Ovary (tissue), 7 donors: ENCODE measurements at regions not wholly inside any gene's neighbourhood (a gene's known extent, or its start where the extent isn't known, plus 50 kb on each side); places are given as distances from the start of the nearest gene placed in this dataset.

Experiments used
- DNase-seq, 5 donors: peaks; one replicate each; pipeline ENCODE4 v3.0.0-alpha.2; 2019 to 2020
- H3K27ac ChIP-seq, 2 donors: fragments of 200-600 bp; one replicate each; pipeline versions ENCODE4 v1.5.1 to v1.8.0; 2019 to 2022
- H3K27me3 ChIP-seq: fragments of 200-600 bp; one replicate; pipeline ENCODE4 v1.8.0; 2022
- H3K36me3 ChIP-seq: fragments of 200-600 bp; sonication (generic); one replicate; pipeline ENCODE4 v1.5.1; 2019
- H3K4me1 ChIP-seq: one replicate; pipeline ENCODE4 v1.8.1; 2013; ENCODE audit warnings: mild to moderate bottlenecking, moderate library complexity; ENCODE audit not compliant: insufficient read depth
- H3K4me3 ChIP-seq: fragments of 200-600 bp; sonication (generic); one replicate; pipeline ENCODE4 v1.5.1; 2017
- H3K9me3 ChIP-seq, 2 donors: fragments of 200-600 bp in 1 of 2; sonication (generic) in 1 of 2; one replicate each; pipeline versions ENCODE4 v1.5.1 to v1.8.1; 2013 to 2019; ENCODE audit warnings: mild to moderate bottlenecking in 1 of 2, moderate library complexity in 1 of 2
- EP300 ChIP-seq: sonication (generic); formaldehyde crosslinking; IDR thresholded peaks from one replicate; pipeline ENCODE4 v1.6.1; 2017; ENCODE audit warnings: antibody characterized with exemption
- POLR2A ChIP-seq: fragments of 450-650 bp; IDR thresholded peaks from one replicate; pipeline ENCODE4 v1.6.1; 2017; ENCODE audit warnings: antibody characterized with exemption, mild to moderate bottlenecking, moderate library complexity
- WGBS, 3 donors: extraction: QIAGEN DNeasy Blood & Tissue Kit in 1 of 3; methylation state at CpG; one replicate each; pipeline versions ENCODE4 v1.1.5 to v1.1.7; 2013 to 2017; 5-methylcytosine and 5-hydroxymethylcytosine counted together
- intact Hi-C, 4 donors: fragments of 100-400 bp; cut with DNase I; formaldehyde crosslinking; loops; one replicate each; pipeline versions ENCODE4 v1.11.0 to v1.15.1; 2022 to 2023
- TF ChIP-seq, protein P1 (sequence below), 3 donors: fragments of 450-650 bp in 2 of 3; fragments of 200-600 bp in 1 of 3; IDR thresholded peaks; one replicate each; pipeline versions ENCODE4 v1.5.1 to v1.8.0; 2016 to 2022; ENCODE audit warnings: antibody characterized with exemption in 3 of 3, mild to moderate bottlenecking in 1 of 3
- donor health status: DM: no; HTN: no; CAD: no; lungs with moderate emphysema.
- donor health status: DM: no; HTN: no; CAD: no.
- donor health status: Bipolar disorder and iron deficiency.
- donor health status: DM: no; HTN: no; CAD: no.
- donor health status: DM: yes; HTN: yes; CAD: no.

DNA sequence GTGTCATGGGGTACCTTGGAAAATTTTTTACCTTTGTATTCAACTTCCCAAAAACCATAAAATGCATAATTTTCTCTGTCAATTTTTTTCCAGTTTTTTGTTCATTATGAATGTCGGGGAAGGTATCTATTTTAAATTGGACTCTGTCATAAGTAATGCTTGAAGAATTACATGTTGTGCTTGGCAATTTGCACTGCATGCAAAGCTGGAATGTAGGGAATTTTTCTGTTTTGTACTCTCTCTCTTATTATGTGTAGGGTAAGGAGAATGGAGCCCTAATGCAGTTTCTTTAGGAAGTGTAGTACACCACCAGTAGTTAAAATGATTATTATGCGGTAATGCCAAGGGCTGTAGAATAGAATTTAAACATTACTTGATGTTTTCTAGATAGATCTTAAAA lies 137.7 kb upstream of the LIMCH1 start:
- DNase-seq, result no peak
- no peaks in the 10 kb centered on the region for H3K4me1 ChIP-seq
- H3K9me3 ChIP-seq, result no peaks in the 10 kb centered on the region
- TF ChIP-seq, protein P1, sequence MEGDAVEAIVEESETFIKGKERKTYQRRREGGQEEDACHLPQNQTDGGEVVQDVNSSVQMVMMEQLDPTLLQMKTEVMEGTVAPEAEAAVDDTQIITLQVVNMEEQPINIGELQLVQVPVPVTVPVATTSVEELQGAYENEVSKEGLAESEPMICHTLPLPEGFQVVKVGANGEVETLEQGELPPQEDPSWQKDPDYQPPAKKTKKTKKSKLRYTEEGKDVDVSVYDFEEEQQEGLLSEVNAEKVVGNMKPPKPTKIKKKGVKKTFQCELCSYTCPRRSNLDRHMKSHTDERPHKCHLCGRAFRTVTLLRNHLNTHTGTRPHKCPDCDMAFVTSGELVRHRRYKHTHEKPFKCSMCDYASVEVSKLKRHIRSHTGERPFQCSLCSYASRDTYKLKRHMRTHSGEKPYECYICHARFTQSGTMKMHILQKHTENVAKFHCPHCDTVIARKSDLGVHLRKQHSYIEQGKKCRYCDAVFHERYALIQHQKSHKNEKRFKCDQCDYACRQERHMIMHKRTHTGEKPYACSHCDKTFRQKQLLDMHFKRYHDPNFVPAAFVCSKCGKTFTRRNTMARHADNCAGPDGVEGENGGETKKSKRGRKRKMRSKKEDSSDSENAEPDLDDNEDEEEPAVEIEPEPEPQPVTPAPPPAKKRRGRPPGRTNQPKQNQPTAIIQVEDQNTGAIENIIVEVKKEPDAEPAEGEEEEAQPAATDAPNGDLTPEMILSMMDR (IDR thresholded peaks at IDR 0.05), result no peak
- TF ChIP-seq POLR2A (no peak), EP300 (no peak)
- intact Hi-C loops, result no loop called here
- H3K27ac ChIP-seq, result no peak overlapping the region
- no peak overlapping the region for H3K4me3 ChIP-seq
- H3K36me3 ChIP-seq, result no peaks in the 10 kb centered on the region
- no peaks in the 10 kb centered on the region for H3K27me3 ChIP-seq
- WGBS, 3 donors, result 45 to 56% (median 53%) methylated on average over 2 of the region's 2 CpGs

DNA sequence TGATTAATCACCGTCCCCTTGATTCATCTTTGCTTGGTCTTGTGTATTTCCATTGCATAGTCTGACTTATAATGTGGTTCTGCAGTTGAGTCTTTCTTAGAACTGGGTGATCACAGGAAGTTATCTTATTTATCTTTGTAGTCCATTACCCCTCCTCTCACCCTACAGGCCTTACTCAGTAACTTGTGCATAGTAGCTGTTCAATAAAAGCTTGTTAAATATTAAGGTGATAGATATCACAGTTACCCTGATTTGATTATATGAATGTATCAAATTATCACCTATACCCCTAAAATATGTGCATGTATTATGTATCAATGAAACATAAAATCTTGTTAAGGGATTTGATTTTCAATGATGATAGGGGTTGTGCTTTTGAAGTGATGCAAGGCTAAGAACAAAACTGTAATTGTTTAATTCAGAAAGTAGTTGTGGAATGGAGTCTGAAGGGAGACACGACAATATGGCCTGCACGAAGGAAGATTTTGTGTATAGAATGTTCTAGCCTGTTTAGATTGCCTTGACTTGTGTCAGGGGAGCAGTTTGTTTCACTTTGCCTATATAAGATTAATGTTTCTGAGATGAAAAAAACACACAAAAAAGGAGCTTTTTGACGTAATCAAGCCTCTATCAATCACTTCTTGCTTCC lies 132.4 kb upstream of the LIMCH1 start:
- TF ChIP-seq POLR2A, result no peak
- TF ChIP-seq, protein P1 (IDR thresholded peaks at IDR 0.05), result no peak
- TF ChIP-seq EP300, result no peak
- Histone ChIP-seq H3K4me3 (no peak overlapping the region), H3K27ac (no peak overlapping the region), H3K36me3 (no peaks in the 10 kb centered on the region), H3K27me3 (no peaks in the 10 kb centered on the region), H3K9me3 (no peaks in the 10 kb centered on the region), H3K4me1 (peaks cover under 1% of the 10 kb centered on the region)
- intact Hi-C loops, result no loop called here
- WGBS, 3 donors, result 80 to 92% (median 90%) methylated on average over 4 of the region's 4 CpGs
- no peak for DNase-seq

DNA sequence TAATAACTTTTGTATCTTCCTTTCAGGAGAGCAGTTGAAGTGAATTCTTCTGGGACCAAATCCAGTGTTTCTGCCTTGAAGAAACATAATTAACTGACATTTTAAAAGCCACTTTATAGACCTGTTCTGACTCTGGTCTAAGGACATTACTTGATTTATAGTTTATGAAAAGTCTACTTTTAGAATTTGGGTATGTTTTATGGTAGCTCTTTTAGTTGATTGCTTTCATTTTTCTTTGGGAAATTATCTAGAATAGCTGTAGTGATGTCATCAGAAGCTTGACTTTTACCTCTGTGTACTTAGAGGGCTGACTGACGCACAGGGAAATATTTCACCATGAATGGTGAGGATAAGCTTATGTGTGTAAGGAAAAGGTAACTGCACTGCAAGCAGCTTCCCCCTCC lies 131.8 kb upstream of the LIMCH1 start:
- peaks cover 1% of the 10 kb centered on the region for H3K4me1 ChIP-seq
- intact Hi-C loops, result no loop called here
- 84 to 90% (median 89%) methylated on average over 1 of the region's 1 CpG for WGBS, 3 donors
- H3K36me3 ChIP-seq, result no peaks in the 10 kb centered on the region
- H3K27me3 ChIP-seq, result no peaks in the 10 kb centered on the region
- no peak for DNase-seq
- H3K27ac ChIP-seq, result no peak overlapping the region
- H3K4me3 ChIP-seq, result no peak overlapping the region
- no peaks in the 10 kb centered on the region for H3K9me3 ChIP-seq
- TF ChIP-seq, protein P1 (IDR thresholded peaks at IDR 0.05), result no peak
- TF ChIP-seq EP300 (no peak), POLR2A (no peak)

DNA sequence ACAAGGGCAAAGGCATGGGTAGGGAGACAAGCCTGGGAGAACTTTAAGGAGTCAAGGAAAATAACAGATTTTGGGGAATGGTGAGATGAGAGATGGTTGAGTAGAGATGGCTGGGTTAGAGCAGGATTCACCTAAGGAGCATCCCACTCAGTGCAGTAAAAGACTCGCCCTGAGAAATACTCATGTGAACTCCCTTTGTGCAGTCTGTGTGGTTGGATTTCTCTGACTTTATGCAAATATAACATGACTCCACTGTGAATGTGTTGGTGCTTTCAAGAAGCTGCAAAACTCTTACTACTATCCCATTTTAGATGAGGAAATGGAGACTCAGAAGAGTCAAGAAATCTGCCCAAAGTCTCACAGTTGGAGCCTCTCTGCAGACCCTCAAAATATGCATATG lies 129.8 kb upstream of the LIMCH1 start:
- peaks cover 1% of the 10 kb centered on the region for H3K4me1 ChIP-seq
- H3K36me3 ChIP-seq, result no peaks in the 10 kb centered on the region
- WGBS, 3 donors, result 38 to 58% (median 54%) methylated on average over 1 of the region's 1 CpG

More for the DNA sequence above, 129.8 kb upstream of the LIMCH1 start:
- Histone ChIP-seq H3K27me3 (no peaks in the 10 kb centered on the region), H3K9me3 (no peaks in the 10 kb centered on the region), H3K4me3 (no peak overlapping the region), H3K27ac (no peak overlapping the region)
- TF ChIP-seq, protein P1 (IDR thresholded peaks at IDR 0.05), result no peak
- no peak for TF ChIP-seq POLR2A
- no peak for TF ChIP-seq EP300
- intact Hi-C loops, result no loop called here
- DNase-seq, result no peak
